Endothelial cell of umbilical vein (primary cell): ENCODE measurements at regions not wholly inside any gene's neighbourhood (a gene's known extent, or its start where the extent isn't known, plus 50 kb on each side); places are given as distances from the start of the nearest gene placed in this dataset.

Experiments used
- CTCF ChIP-seq, 2 donors: IDR thresholded peaks; 1 replicate in 1 of 2; 2 replicates in 1 of 2; pipeline ENCODE4 v1.5.1; 2011; ENCODE audit warnings: low read length in 2 of 2, mild to moderate bottlenecking in 2 of 2, moderate library complexity in 2 of 2, control low read depth in 1 of 2, inconsistent platforms in 1 of 2, low read depth in 1 of 2; ENCODE audit not compliant: insufficient read depth in 1 of 2; ENCODE audit errors: extremely low read depth in 1 of 2
- EZH2 ChIP-seq: IDR thresholded peaks from 2 replicates; pipeline ENCODE4 v1.6.1; 2012; ENCODE audit warnings: borderline replicate concordance, low read depth, mild to moderate bottlenecking, moderate library complexity, low read length, inconsistent platforms; ENCODE audit not compliant: severe bottlenecking
- MAX ChIP-seq: IDR thresholded peaks from 2 replicates; pipeline ENCODE4 v1.6.1; 2011; ENCODE audit not compliant: insufficient read depth, insufficient read length
- POLR2A ChIP-seq: IDR thresholded peaks from 2 replicates; pipeline ENCODE4 v1.6.1; 2012; ENCODE audit warnings: low read depth, mild to moderate bottlenecking, control low read depth, low read length
- POLR2AphosphoS5 ChIP-seq: IDR thresholded peaks from 2 replicates; pipeline ENCODE4 v1.6.1; 2012; ENCODE audit warnings: low read depth, mild to moderate bottlenecking, control low read depth, low read length, moderate library complexity; ENCODE audit not compliant: insufficient read depth

- no peak for TF ChIP-seq CTCF (IDR thresholded peaks at IDR 0.05; ENCODE audit: extremely low read depth in 1 of 2, insufficient read depth in 1 of 2, low read depth in 1 of 2, low read length in 2 of 2)
- TF ChIP-seq POLR2A = no peak
- TF ChIP-seq EZH2 = no peak
- no peak for TF ChIP-seq MAX
- TF ChIP-seq POLR2AphosphoS5 = no peak
These were observed 242.6 kb downstream of the DRD1 start for GRCh38 chr5:175201393-175201792.
